Calu3 (cell line): ENCODE measurements at regions not wholly inside any gene's neighbourhood (a gene's known extent, or its start where the extent isn't known, plus 50 kb on each side); places are given as distances from the start of the nearest gene placed in this dataset.

Source experiments
- BruUV-seq: library from RNA; stranded (reverse); fragments of 400-500 nt; replicated peaks from 2 replicates; lab custom pipeline; 2021; lab: Mats Ljungman, UMichigan
- CTCF ChIA-PET: fragments of 300-600 bp; sonication (Branson Sonifier 250); formaldehyde crosslinking; loops from one replicate; lab custom pipeline; 2022; ENCODE audit warnings: antibody characterized with exemption; lab: Charles Lee
- DNase-seq: peaks from one replicate; pipeline ENCODE4 v3.0.0; 2022
- H3K27ac Mint-ChIP-seq: one replicate; pipeline ENCODE4 v1.8.0; 2022; ENCODE audit warnings: mixed read lengths; ENCODE audit not compliant: unreplicated experiment
- H3K27me3 Mint-ChIP-seq: one replicate; pipeline ENCODE4 v1.8.0; 2022; ENCODE audit warnings: mixed read lengths; ENCODE audit not compliant: unreplicated experiment
- H3K36me3 Mint-ChIP-seq: one replicate; pipeline ENCODE4 v1.8.0; 2022; ENCODE audit warnings: mild to moderate bottlenecking, moderate library complexity, mixed read lengths; ENCODE audit not compliant: insufficient read depth, unreplicated experiment
- H3K4me1 Mint-ChIP-seq: one replicate; pipeline ENCODE4 v1.8.0; 2022; ENCODE audit warnings: mild to moderate bottlenecking, low read depth, mixed read lengths; ENCODE audit not compliant: unreplicated experiment
- H3K4me3 Mint-ChIP-seq: one replicate; pipeline ENCODE4 v1.8.0; 2022; ENCODE audit warnings: mild to moderate bottlenecking, low read depth, moderate library complexity, mixed read lengths; ENCODE audit not compliant: unreplicated experiment
- H3K9me3 Mint-ChIP-seq: one replicate; pipeline ENCODE4 v1.8.0; 2022; ENCODE audit warnings: low read depth, mixed read lengths; ENCODE audit not compliant: unreplicated experiment
- intact Hi-C: fragments of 100-400 bp; cut with micrococcal nuclease; formaldehyde crosslinking; loops from one replicate; pipeline ENCODE4 v1.10.0; 2022; ENCODE audit not compliant: unreplicated experiment
- TF ChIP-seq, protein P1 (sequence below): fragments of 200-600 bp; IDR thresholded peaks from one replicate; pipeline ENCODE4 v1.8.0; 2022; ENCODE audit warnings: antibody characterized with exemption; ENCODE audit not compliant: unreplicated experiment

DNA sequence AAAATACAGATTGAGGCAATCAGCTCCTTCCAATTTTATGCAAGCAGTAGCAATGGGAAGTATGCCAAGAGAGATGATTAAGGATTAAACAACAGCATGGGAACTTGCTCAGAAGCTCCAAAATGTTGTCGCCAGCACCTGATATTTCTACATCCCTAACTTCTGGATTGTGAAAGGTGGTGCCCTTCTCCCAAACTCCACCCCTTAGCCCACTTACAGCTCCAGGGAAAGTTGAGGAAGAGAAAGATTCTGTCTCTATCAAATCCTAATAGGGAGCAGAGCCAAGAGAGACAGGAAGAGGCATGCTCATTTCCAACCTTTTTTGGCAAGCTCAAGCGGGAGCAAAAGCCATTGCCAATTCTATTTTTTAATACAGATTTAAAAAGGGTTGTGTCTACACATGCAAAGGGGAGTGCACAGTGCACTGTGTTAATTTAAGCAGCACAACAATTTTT lies 92.4 kb upstream of the NR3C1 start:
- no peak overlapping the region for H3K4me3 Mint-ChIP-seq
- TF ChIP-seq, protein P1, sequence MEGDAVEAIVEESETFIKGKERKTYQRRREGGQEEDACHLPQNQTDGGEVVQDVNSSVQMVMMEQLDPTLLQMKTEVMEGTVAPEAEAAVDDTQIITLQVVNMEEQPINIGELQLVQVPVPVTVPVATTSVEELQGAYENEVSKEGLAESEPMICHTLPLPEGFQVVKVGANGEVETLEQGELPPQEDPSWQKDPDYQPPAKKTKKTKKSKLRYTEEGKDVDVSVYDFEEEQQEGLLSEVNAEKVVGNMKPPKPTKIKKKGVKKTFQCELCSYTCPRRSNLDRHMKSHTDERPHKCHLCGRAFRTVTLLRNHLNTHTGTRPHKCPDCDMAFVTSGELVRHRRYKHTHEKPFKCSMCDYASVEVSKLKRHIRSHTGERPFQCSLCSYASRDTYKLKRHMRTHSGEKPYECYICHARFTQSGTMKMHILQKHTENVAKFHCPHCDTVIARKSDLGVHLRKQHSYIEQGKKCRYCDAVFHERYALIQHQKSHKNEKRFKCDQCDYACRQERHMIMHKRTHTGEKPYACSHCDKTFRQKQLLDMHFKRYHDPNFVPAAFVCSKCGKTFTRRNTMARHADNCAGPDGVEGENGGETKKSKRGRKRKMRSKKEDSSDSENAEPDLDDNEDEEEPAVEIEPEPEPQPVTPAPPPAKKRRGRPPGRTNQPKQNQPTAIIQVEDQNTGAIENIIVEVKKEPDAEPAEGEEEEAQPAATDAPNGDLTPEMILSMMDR = no peak
- BruUV-seq = no TSS peak
- intact Hi-C loops = no loop called here
- H3K36me3 Mint-ChIP-seq = no peaks in the 10 kb centered on the region
- H3K9me3 Mint-ChIP-seq = peaks cover 3% of the 10 kb centered on the region
- DNase-seq = no peak
- peak overlapping the region; percentile 6 for H3K27ac Mint-ChIP-seq
- H3K4me1 Mint-ChIP-seq = peaks cover 23% of the 10 kb centered on the region
- H3K27me3 Mint-ChIP-seq = no peaks in the 10 kb centered on the region
- CTCF ChIA-PET = no interaction called here

DNA sequence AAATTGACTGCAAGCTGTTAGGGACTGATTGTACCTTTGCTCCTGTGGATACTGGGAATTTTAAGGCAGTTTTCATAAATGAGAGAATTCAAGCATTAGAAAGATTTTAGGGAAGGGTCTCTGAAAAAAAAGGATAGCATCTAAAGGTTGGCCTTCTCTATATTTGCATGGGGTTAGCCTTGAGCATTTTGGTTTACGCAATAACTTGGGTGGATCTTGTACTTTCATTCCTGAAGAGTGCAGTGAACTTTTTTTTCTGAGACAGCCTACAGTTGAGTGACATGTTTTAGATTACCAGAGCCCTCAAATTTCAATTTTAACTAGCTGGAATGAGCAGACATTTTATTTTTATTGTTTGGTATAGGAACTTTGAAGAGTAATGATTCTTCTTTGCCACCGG lies 91.6 kb upstream of the NR3C1 start:
- DNase-seq = no peak
- H3K27me3 Mint-ChIP-seq = no peaks in the 10 kb centered on the region
- TF ChIP-seq, protein P1 = no peak
- CTCF ChIA-PET = no interaction called here
- BruUV-seq = no TSS peak
- peak overlapping the region; percentile 10 for H3K27ac Mint-ChIP-seq
- no peaks in the 10 kb centered on the region for H3K36me3 Mint-ChIP-seq
- peaks cover 23% of the 10 kb centered on the region for H3K4me1 Mint-ChIP-seq
- peaks cover 5% of the 10 kb centered on the region for H3K9me3 Mint-ChIP-seq
- H3K4me3 Mint-ChIP-seq = no peak overlapping the region
- intact Hi-C loops = no loop called here

DNA sequence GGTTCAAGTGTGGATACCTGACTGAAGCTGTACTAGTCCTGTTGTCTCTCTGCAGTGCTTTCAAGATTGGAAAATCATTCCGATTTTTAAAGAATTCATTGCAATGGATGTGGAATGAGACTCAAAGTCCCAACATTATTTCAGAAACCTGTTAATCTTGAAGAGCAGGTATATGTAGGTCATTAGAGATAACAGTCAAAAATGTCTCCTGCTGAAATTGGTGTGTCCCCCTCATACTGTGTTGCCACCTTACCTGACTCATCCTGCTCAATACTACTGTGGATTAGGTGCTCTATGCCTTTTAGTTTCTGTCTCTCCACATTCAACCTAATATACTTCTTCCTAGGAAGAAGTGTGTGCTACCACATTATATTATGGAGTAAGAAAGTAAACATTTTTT lies 91.1 kb upstream of the NR3C1 start:
- intact Hi-C loops = no loop called here
- CTCF ChIA-PET = no interaction called here
- no TSS peak for BruUV-seq
- H3K27me3 Mint-ChIP-seq = no peaks in the 10 kb centered on the region
- DNase-seq = no peak
- H3K4me1 Mint-ChIP-seq = peaks cover 23% of the 10 kb centered on the region
- H3K27ac Mint-ChIP-seq = peak overlapping the region; percentile 10
- H3K9me3 Mint-ChIP-seq = peaks cover 5% of the 10 kb centered on the region
- H3K36me3 Mint-ChIP-seq = no peaks in the 10 kb centered on the region
- H3K4me3 Mint-ChIP-seq = no peak overlapping the region
- TF ChIP-seq, protein P1 = no peak

DNA sequence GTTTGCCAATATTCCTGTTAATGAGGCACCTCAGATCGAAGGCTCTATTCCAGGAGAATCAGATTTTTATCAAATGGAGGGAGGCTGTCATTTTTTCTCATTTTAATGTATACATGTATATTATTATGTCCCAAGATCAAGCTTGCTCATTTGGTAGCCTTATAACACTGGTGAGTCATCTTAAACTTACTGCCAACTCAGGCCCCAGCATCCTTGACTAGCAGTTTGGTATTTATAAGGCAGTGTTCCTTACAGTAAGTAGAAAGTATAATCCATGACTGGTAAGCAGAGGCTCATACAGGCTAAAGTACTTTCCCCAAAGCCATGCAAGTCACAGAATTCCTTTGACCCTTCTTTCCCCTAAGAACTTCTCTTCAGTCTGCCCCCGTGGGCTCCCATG lies 90.7 kb upstream of the NR3C1 start:
- no peaks in the 10 kb centered on the region for H3K36me3 Mint-ChIP-seq
- TF ChIP-seq, protein P1 = no peak
- DNase-seq = peak; percentile 19
- H3K27ac Mint-ChIP-seq = peak overlapping the region; percentile 10
- no peak overlapping the region for H3K4me3 Mint-ChIP-seq
- no peaks in the 10 kb centered on the region for H3K27me3 Mint-ChIP-seq
- peaks cover 23% of the 10 kb centered on the region for H3K4me1 Mint-ChIP-seq
- CTCF ChIA-PET = interaction anchor here (0.7 kb wide), 1 partner anchor 9 kb away, joined by 3 read pairs; no protein-coding TSS in a partner anchor
- BruUV-seq = no TSS peak
- intact Hi-C loops = no loop called here
- peaks cover 8% of the 10 kb centered on the region for H3K9me3 Mint-ChIP-seq
